PFSK-1 (cell line): ENCODE measurements at regions not wholly inside any gene's neighbourhood (a gene's known extent, or its start where the extent isn't known, plus 50 kb on each side); places are given as distances from the start of the nearest gene placed in this dataset.

Experiments
- FOXP2 ChIP-seq: optimal IDR thresholded peaks from 2 replicates; pipeline ENCODE3; 2011; ENCODE audit warnings: borderline replicate concordance, control low read depth, inconsistent platforms; ENCODE audit not compliant: insufficient read depth; ENCODE audit errors: extremely low read length, extremely low read depth
- POLR2AphosphoS5 ChIP-seq: IDR thresholded peaks from 2 replicates; pipeline ENCODE4 v1.6.1; 2012; ENCODE audit warnings: low read depth, mild to moderate bottlenecking, control low read depth, low read length, moderate library complexity
- REST ChIP-seq, 2 experiments: IDR thresholded peaks; 2 replicates each; pipeline versions ENCODE4 v1.6.1 to v1.8.0; 2011 to 2012; ENCODE audit warnings: low read depth in 2 of 2, low read length in 2 of 2, control low read depth in 1 of 2, inconsistent platforms in 1 of 2, mild to moderate bottlenecking in 1 of 2, moderate library complexity in 1 of 2; ENCODE audit not compliant: insufficient read depth in 1 of 2
- SIN3A ChIP-seq: IDR thresholded peaks from 2 replicates; pipeline ENCODE4 v1.6.1; 2012; ENCODE audit warnings: mild to moderate bottlenecking, low read length, moderate library complexity, borderline replicate concordance; ENCODE audit not compliant: insufficient read depth
- TAF1 ChIP-seq: IDR thresholded peaks from 2 replicates; pipeline ENCODE4 v1.6.1; 2012; ENCODE audit warnings: low read length, control low read depth, borderline replicate concordance; ENCODE audit not compliant: insufficient read depth

- TF ChIP-seq TAF1 (no peak), REST (IDR thresholded peaks at IDR 0.05; ENCODE audit: insufficient read depth in 1 of 2, low read depth in 2 of 2, low read length in 2 of 2) (no peak), SIN3A (no peak), FOXP2 (no peak), POLR2AphosphoS5 (no peak)
Measured at GRCh38 chr1:219367496-219367895, 193.8 kb downstream of the LYPLAL1 start.

- TF ChIP-seq SIN3A (no peak), FOXP2 (no peak), POLR2AphosphoS5 (no peak), REST (IDR thresholded peaks at IDR 0.05; ENCODE audit: insufficient read depth in 1 of 2, low read depth in 2 of 2, low read length in 2 of 2) (no peak), TAF1 (no peak)
Measured at GRCh38 chr1:219365451-219365850, 191.8 kb downstream of the LYPLAL1 start.

GRCh38 chr1:219362702-219363101, 189.0 kb downstream of the LYPLAL1 start:
- no peak for TF ChIP-seq POLR2AphosphoS5
- no peak for TF ChIP-seq FOXP2
- no peak for TF ChIP-seq SIN3A
- no peak for TF ChIP-seq TAF1

GRCh38 chr1:219359126-219359525, 185.4 kb downstream of the LYPLAL1 start:
- TF ChIP-seq SIN3A (no peak), TAF1 (no peak), REST (IDR thresholded peaks at IDR 0.05; ENCODE audit: insufficient read depth in 1 of 2, low read depth in 2 of 2, low read length in 2 of 2) (no peak), POLR2AphosphoS5 (no peak), FOXP2 (no peak)

GRCh38 chr1:219358080-219358479, 184.4 kb downstream of the LYPLAL1 start:
- TF ChIP-seq POLR2AphosphoS5: no peak
- no peak for TF ChIP-seq REST (IDR thresholded peaks at IDR 0.05; ENCODE audit: insufficient read depth in 1 of 2, low read depth in 2 of 2, low read length in 2 of 2)
- no peak for TF ChIP-seq SIN3A
- TF ChIP-seq FOXP2: no peak
- no peak for TF ChIP-seq TAF1

GRCh38 chr1:219354962-219355361, 181.3 kb downstream of the LYPLAL1 start:
- TF ChIP-seq SIN3A: no peak
- TF ChIP-seq POLR2AphosphoS5: no peak
- no peak for TF ChIP-seq REST (IDR thresholded peaks at IDR 0.05; ENCODE audit: insufficient read depth in 1 of 2, low read depth in 2 of 2, low read length in 2 of 2)
- no peak for TF ChIP-seq FOXP2
- no peak for TF ChIP-seq TAF1
